Lung (tissue), 11 donors: ENCODE measurements at regions not wholly inside any gene's neighbourhood (a gene's known extent, or its start where the extent isn't known, plus 50 kb on each side); places are given as distances from the start of the nearest gene placed in this dataset.

ENCODE experiments used
- ATAC-seq: fragments of 200-7000 bp; cut with Tn5 transposase; one replicate; pipeline ENCODE4 v1.9.1; 2020; ENCODE audit warnings: moderate number of reproducible peaks; ENCODE audit not compliant: insufficient read depth, low FRiP score
- DNase-seq, 3 donors: peaks; one replicate each; pipeline ENCODE4 v3.0.0-alpha.2; 2013 to 2017
- H3K27ac ChIP-seq, 2 donors: one replicate each; pipeline ENCODE4 v1.5.1; 2013; ENCODE audit warnings: mild to moderate bottlenecking in 2 of 2, moderate library complexity in 2 of 2, control low read depth in 1 of 2, inconsistent platforms in 1 of 2, low read depth in 1 of 2, low read length in 1 of 2
- H3K27me3 ChIP-seq, 3 donors: one replicate each; pipeline ENCODE4 v1.5.1; 2013; ENCODE audit warnings: low read length in 2 of 3; ENCODE audit not compliant: control insufficient read depth in 3 of 3, insufficient read depth in 3 of 3
- H3K36me3 ChIP-seq, 4 donors: one replicate each; pipeline ENCODE4 v1.5.1; 2013; ENCODE audit warnings: low read length in 4 of 4, mild to moderate bottlenecking in 1 of 4, moderate library complexity in 1 of 4; ENCODE audit not compliant: control insufficient read depth in 4 of 4, insufficient read depth in 4 of 4
- H3K4me1 ChIP-seq, 5 donors: one replicate each; pipeline ENCODE4 v1.5.1; 2013; ENCODE audit warnings: low read length in 5 of 5, mild to moderate bottlenecking in 2 of 5, moderate library complexity in 1 of 5; ENCODE audit not compliant: control insufficient read depth in 5 of 5, insufficient read depth in 5 of 5
- H3K4me3 ChIP-seq: one replicate; pipeline ENCODE4 v1.5.1; 2013; ENCODE audit warnings: mild to moderate bottlenecking, control low read depth, moderate library complexity
- H3K9ac ChIP-seq, 2 donors: one replicate each; pipeline ENCODE4 v1.5.1; 2013; ENCODE audit warnings: low read length in 2 of 2, control low read depth in 1 of 2; ENCODE audit not compliant: insufficient read depth in 1 of 2
- H3K9me3 ChIP-seq, 4 donors: one replicate each; pipeline ENCODE4 v1.5.1; 2013; ENCODE audit warnings: low read length in 3 of 4, mild to moderate bottlenecking in 1 of 4, moderate library complexity in 1 of 4; ENCODE audit not compliant: control insufficient read depth in 4 of 4, insufficient read depth in 3 of 4
- CTCF ChIP-seq: IDR thresholded peaks from 2 replicates; pipeline ENCODE4 v1.5.1; 2012; ENCODE audit warnings: mild to moderate bottlenecking; ENCODE audit errors: control extremely low read depth, extremely low read depth
- WGBS, 2 donors: extraction: QIAGEN DNeasy Blood & Tissue Kit; methylation state at CpG; one replicate each; pipeline ENCODE4 v1.1.7; 2013; 5-methylcytosine and 5-hydroxymethylcytosine counted together
- donor health status: control.
- donor health status: control.
- donor health status: Bipolar disorder and iron deficiency.
- donor health status: healthy.
- donor health status: DM: yes; HTN: yes; CAD: no.

- H3K4me1 ChIP-seq = peaks cover 0 to 5% (median 0%) of the 10 kb centered on the region in 5 donors
- no peaks in the 10 kb centered on the region for H3K27me3 ChIP-seq
- no peak overlapping the region for H3K27ac ChIP-seq
- DNase-seq (no peak), ATAC-seq (no peak)
- WGBS, 2 donors = 63 to 68% methylated on average over 14 of the region's 14 CpGs
- no peaks in the 10 kb centered on the region for H3K36me3 ChIP-seq
- H3K9me3 ChIP-seq = peaks cover 0 to 4% (median 0%) of the 10 kb centered on the region in 4 donors
- TF ChIP-seq CTCF = no peak
- H3K9ac ChIP-seq = no peak overlapping the region
- H3K4me3 ChIP-seq = no peak overlapping the region
Measured at GRCh38 chr10:2891073-2891769, 176.1 kb upstream of the PFKP start.

- Histone ChIP-seq H3K27me3 (no peaks in the 10 kb centered on the region), H3K9ac (no peak overlapping the region), H3K4me1 (no peaks in the 10 kb centered on the region), H3K36me3 (no peaks in the 10 kb centered on the region), H3K27ac (no peak overlapping the region), H3K4me3 (no peak overlapping the region), H3K9me3 (peaks cover 0 to 1% (median 0%) of the 10 kb centered on the region in 4 donors)
- DNase-seq = no peak
- 94% methylated on average over 22 to 23 of the region's 23 CpGs for WGBS, 2 donors
- ATAC-seq = no peak
- TF ChIP-seq CTCF = no peak
Measured at GRCh38 chr10:2890093-2890492, 177.3 kb upstream of the PFKP start.

- no peak for DNase-seq
- WGBS, 2 donors = 96 to 97% methylated on average over 14 of the region's 14 CpGs
- no peaks in the 10 kb centered on the region for H3K4me1 ChIP-seq
- no peak overlapping the region for H3K27ac ChIP-seq
- peaks cover 0 to 1% (median 0%) of the 10 kb centered on the region in 4 donors for H3K9me3 ChIP-seq
- no peak for ATAC-seq
- no peaks in the 10 kb centered on the region for H3K36me3 ChIP-seq
- H3K9ac ChIP-seq = no peak overlapping the region
- no peak overlapping the region for H3K4me3 ChIP-seq
- H3K27me3 ChIP-seq = no peaks in the 10 kb centered on the region
- no peak for TF ChIP-seq CTCF
Measured at GRCh38 chr10:2888403-2889004, 178.8 kb upstream of the PFKP start.
